SK-N-SH (cell line): ENCODE measurements at regions not wholly inside any gene's neighbourhood (a gene's known extent, or its start where the extent isn't known, plus 50 kb on each side); places are given as distances from the start of the nearest gene placed in this dataset.

Source experiments
- CTCF ChIA-PET: fragments of 300-600, 350-600 bp; formaldehyde crosslinking; extraction: SDS; loops from one replicate; lab custom pipeline; 2021; lab: Yijun Ruan, JAX
- POLR2A ChIA-PET: fragments of 350-600 bp; sonication (Branson Sonifier 250); formaldehyde crosslinking; extraction: SDS; loops from one replicate; lab custom pipeline; 2020; ENCODE audit warnings: antibody characterized with exemption, inconsistent platforms; lab: Yijun Ruan, JAX
- DNase-seq: peaks from one replicate; pipeline ENCODE4 v3.0.0; 2012
- H2AFZ ChIP-seq: fragments of 200-600 bp; sonication (generic); 2 replicates; pipeline ENCODE4 v1.8.1; 2016; ENCODE audit warnings: antibody characterized with exemption, mild to moderate bottlenecking, low read depth
- H3F3A ChIP-seq: fragments of 200-600 bp; sonication (generic); replicated peaks from 2 replicates; pipeline ENCODE3; 2016; ENCODE audit warnings: antibody characterized with exemption, mild to moderate bottlenecking; ENCODE audit not compliant: insufficient read depth
- H3K27ac ChIP-seq, 2 experiments: fragments of 200-500 bp in 1 of 2; fragments of 200-600 bp in 1 of 2; sonication (Bioruptor generic) in 1 of 2; sonication (generic), shearing (Covaris generic) in 1 of 2; 2 replicates each; pipeline versions ENCODE4 v1.5.1 to v1.6.1; 2014 to 2016; ENCODE audit warnings: low read depth in 2 of 2, inconsistent platforms in 1 of 2, low read length in 1 of 2, mild to moderate bottlenecking in 1 of 2, mixed read lengths in 1 of 2
- H3K27me3 ChIP-seq: fragments of 200-600 bp; sonication (generic), shearing (Covaris generic); 2 replicates; pipeline ENCODE4 v1.6.1; 2016; ENCODE audit warnings: mixed run types; ENCODE audit not compliant: insufficient read depth
- H3K36me3 ChIP-seq, 2 experiments: fragments of 200-500 bp in 1 of 2; fragments of 200-600 bp in 1 of 2; sonication (Bioruptor generic) in 1 of 2; sonication (generic) in 1 of 2; replicated peaks in 1 of 2; 2 replicates each; pipeline versions ENCODE3 to v1.5.1; 2014 to 2016; ENCODE audit warnings: low read length in 1 of 2, mild to moderate bottlenecking in 1 of 2; ENCODE audit not compliant: insufficient read depth in 2 of 2, control insufficient read depth in 1 of 2
- H3K4me1 ChIP-seq, 2 experiments: fragments of 200-500 bp in 1 of 2; fragments of 200-600 bp in 1 of 2; sonication (Bioruptor generic) in 1 of 2; sonication (generic), shearing (Covaris generic) in 1 of 2; 2 replicates each; pipeline versions ENCODE4 v1.5.1 to v1.6.1; 2014 to 2016; ENCODE audit warnings: low read depth in 1 of 2, low read length in 1 of 2, mixed run types in 1 of 2; ENCODE audit not compliant: insufficient read depth in 2 of 2, control insufficient read depth in 1 of 2
- H3K4me2 ChIP-seq: fragments of 200-600 bp; sonication (generic), shearing (Covaris generic); 2 replicates; pipeline ENCODE4 v1.6.1; 2017; ENCODE audit warnings: mixed run types
- H3K4me3 ChIP-seq, 2 experiments: fragments of 200-500 bp in 1 of 2; fragments of 200-600 bp in 1 of 2; sonication (Bioruptor generic) in 1 of 2; sonication (generic), shearing (Covaris generic) in 1 of 2; 2 replicates each; pipeline versions ENCODE4 v1.5.1 to v1.8.1; 2014 to 2016; ENCODE audit warnings: low read depth in 2 of 2, inconsistent platforms in 1 of 2, low read length in 1 of 2, mild to moderate bottlenecking in 1 of 2, mixed read lengths in 1 of 2, moderate library complexity in 1 of 2
- H3K79me2 ChIP-seq: fragments of 200-600 bp; sonication (generic); 2 replicates; pipeline ENCODE4 v1.8.1; 2017; ENCODE audit warnings: mild to moderate bottlenecking; ENCODE audit not compliant: insufficient read depth
- H3K9ac ChIP-seq: fragments of 200-600 bp; sonication (generic); 2 replicates; pipeline ENCODE4 v1.6.1; 2017; ENCODE audit warnings: mixed run types
- H3K9me2 ChIP-seq: fragments of 200-600 bp; sonication (generic); 2 replicates; pipeline ENCODE4 v1.6.1; 2017; ENCODE audit warnings: mixed run types
- H3K9me3 ChIP-seq: fragments of 200-600 bp; sonication (generic); 2 replicates; pipeline ENCODE4 v1.6.1; 2017; ENCODE audit warnings: mixed run types, mild to moderate bottlenecking, moderate library complexity
- H4K20me1 ChIP-seq: fragments of 200-600 bp; sonication (generic); 2 replicates; pipeline ENCODE4 v1.6.1; 2017; ENCODE audit warnings: mild to moderate bottlenecking, mixed run types; ENCODE audit not compliant: insufficient read depth
- EP300 ChIP-seq, 2 experiments: IDR thresholded peaks; 2 replicates each; pipeline versions ENCODE4 v1.4.0 to v1.6.1; 2012; ENCODE audit warnings: borderline replicate concordance in 1 of 2, low read depth in 1 of 2, low read length in 1 of 2
- FOXM1 ChIP-seq: IDR thresholded peaks from 2 replicates; pipeline ENCODE4 v1.4.0; 2012; ENCODE audit warnings: low read depth, mild to moderate bottlenecking
- GABPA ChIP-seq: IDR thresholded peaks from 2 replicates; pipeline ENCODE4 v1.4.0; 2012; ENCODE audit warnings: low read depth, mild to moderate bottlenecking
- IRF3 ChIP-seq: fragments of 150-350 bp; IDR thresholded peaks from 2 replicates; pipeline ENCODE4 v1.6.1; 2016; ENCODE audit warnings: mild to moderate bottlenecking, low read depth, low read length
- JUND ChIP-seq: IDR thresholded peaks from 2 replicates; pipeline ENCODE4 v1.4.0; 2012
- POLR2AphosphoS5 ChIP-seq: IDR thresholded peaks from 2 replicates; pipeline ENCODE4 v1.6.1; 2012; ENCODE audit warnings: low read depth, low read length
- RCOR1 ChIP-seq: fragments of 150-350 bp; IDR thresholded peaks from 2 replicates; pipeline ENCODE4 v1.6.1; 2017; ENCODE audit warnings: antibody characterized with exemption, low read length
- RFX5 ChIP-seq: IDR thresholded peaks from 2 replicates; pipeline ENCODE4 v1.6.1; 2012; ENCODE audit warnings: mild to moderate bottlenecking, improper control_type of control experiment, low read length
- RXRA ChIP-seq: IDR thresholded peaks from 2 replicates; pipeline ENCODE4 v1.4.0; 2012; ENCODE audit warnings: low read depth, mild to moderate bottlenecking, borderline replicate concordance
- SIN3A ChIP-seq: IDR thresholded peaks from 2 replicates; pipeline ENCODE4 v1.6.1; 2012; ENCODE audit warnings: low read depth, mild to moderate bottlenecking, low read length, moderate library complexity, borderline replicate concordance
- TAF1 ChIP-seq: IDR thresholded peaks from 2 replicates; pipeline ENCODE4 v1.6.1; 2012; ENCODE audit warnings: low read depth, mild to moderate bottlenecking, low read length, moderate library complexity, borderline replicate concordance
- TCF12 ChIP-seq: IDR thresholded peaks from 2 replicates; pipeline ENCODE4 v1.4.0; 2012
- USF1 ChIP-seq: IDR thresholded peaks from 2 replicates; pipeline ENCODE4 v1.4.0; 2012; ENCODE audit warnings: low read depth, borderline replicate concordance
- USF2 ChIP-seq: fragments of 150-350 bp; IDR thresholded peaks from 2 replicates; pipeline ENCODE4 v1.6.1; 2017; ENCODE audit warnings: antibody characterized with exemption, low read length, low read depth, borderline replicate concordance
- YY1 ChIP-seq: IDR thresholded peaks from 2 replicates; pipeline ENCODE4 v1.4.0; 2012; ENCODE audit warnings: low read depth, mild to moderate bottlenecking
- WGBS: methylation state at CpG from one replicate; pipeline ENCODE4 v1.1.6; 2017; ENCODE audit warnings: low lambda C conversion rate; 5-methylcytosine and 5-hydroxymethylcytosine counted together
- TF ChIP-seq, protein P1 (sequence below): IDR thresholded peaks from 2 replicates; pipeline ENCODE4 v1.4.0; 2012; ENCODE audit warnings: low read depth, borderline replicate concordance
- TF ChIP-seq, protein P2 (sequence below): IDR thresholded peaks from 2 replicates; pipeline ENCODE4 v1.4.0; 2012; ENCODE audit warnings: low read depth

GRCh38 chr13:57425531-57425930, 206.0 kb upstream of the PCDH17 start:
- H2AFZ ChIP-seq = no peak overlapping the region
- ChIA-PET CTCF (no interaction called here), POLR2A (no interaction called here)
- H3K9me2 ChIP-seq = no peaks in the 10 kb centered on the region
- no peaks in the 10 kb centered on the region for H3F3A ChIP-seq
- H3K4me1 ChIP-seq = no peaks in the 10 kb centered on the region
- no peak overlapping the region for H3K4me2 ChIP-seq
- H3K4me3 ChIP-seq = no peak overlapping the region
- H3K27ac ChIP-seq = no peak overlapping the region
- H3K27me3 ChIP-seq = no peaks in the 10 kb centered on the region
- no peak for DNase-seq
- H3K79me2 ChIP-seq = no peaks in the 10 kb centered on the region
- H3K9me3 ChIP-seq = no peaks in the 10 kb centered on the region
- no peaks in the 10 kb centered on the region for H4K20me1 ChIP-seq
- TF ChIP-seq FOXM1 (no peak), YY1 (no peak), USF2 (no peak), RFX5 (no peak), GABPA (no peak), IRF3 (no peak), JUND (no peak), EP300 (IDR thresholded peaks at IDR 0.05; ENCODE audit: borderline replicate concordance in 1 of 2, low read depth in 1 of 2, low read length in 1 of 2) (no peak), TAF1 (no peak), POLR2AphosphoS5 (no peak), RCOR1 (no peak), SIN3A (no peak), TCF12 (no peak), RXRA (no peak), USF1 (no peak)
- TF ChIP-seq, protein P1, sequence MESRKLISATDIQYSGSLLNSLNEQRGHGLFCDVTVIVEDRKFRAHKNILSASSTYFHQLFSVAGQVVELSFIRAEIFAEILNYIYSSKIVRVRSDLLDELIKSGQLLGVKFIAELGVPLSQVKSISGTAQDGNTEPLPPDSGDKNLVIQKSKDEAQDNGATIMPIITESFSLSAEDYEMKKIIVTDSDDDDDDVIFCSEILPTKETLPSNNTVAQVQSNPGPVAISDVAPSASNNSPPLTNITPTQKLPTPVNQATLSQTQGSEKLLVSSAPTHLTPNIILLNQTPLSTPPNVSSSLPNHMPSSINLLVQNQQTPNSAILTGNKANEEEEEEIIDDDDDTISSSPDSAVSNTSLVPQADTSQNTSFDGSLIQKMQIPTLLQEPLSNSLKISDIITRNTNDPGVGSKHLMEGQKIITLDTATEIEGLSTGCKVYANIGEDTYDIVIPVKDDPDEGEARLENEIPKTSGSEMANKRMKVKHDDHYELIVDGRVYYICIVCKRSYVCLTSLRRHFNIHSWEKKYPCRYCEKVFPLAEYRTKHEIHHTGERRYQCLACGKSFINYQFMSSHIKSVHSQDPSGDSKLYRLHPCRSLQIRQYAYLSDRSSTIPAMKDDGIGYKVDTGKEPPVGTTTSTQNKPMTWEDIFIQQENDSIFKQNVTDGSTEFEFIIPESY = no peak
- TF ChIP-seq, protein P2, sequence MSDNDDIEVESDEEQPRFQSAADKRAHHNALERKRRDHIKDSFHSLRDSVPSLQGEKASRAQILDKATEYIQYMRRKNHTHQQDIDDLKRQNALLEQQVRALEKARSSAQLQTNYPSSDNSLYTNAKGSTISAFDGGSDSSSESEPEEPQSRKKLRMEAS = no peak
- TF ChIP-seq, all 33 proteins: peak for 0
- H3K9ac ChIP-seq = no peak overlapping the region
- H3K36me3 ChIP-seq = no peaks in the 10 kb centered on the region
- WGBS = 57% methylated on average over 2 of the region's 3 CpGs
